HCT116 (cell line): ENCODE measurements at regions not wholly inside any gene's neighbourhood (a gene's known extent, or its start where the extent isn't known, plus 50 kb on each side); places are given as distances from the start of the nearest gene placed in this dataset.

Experiments
- ATAC-seq: fragments of 200-7000 bp; cut with Tn5 transposase; 2 replicates; pipeline ENCODE4 v1.9.1; 2020; ENCODE audit warnings: mild to moderate bottlenecking, moderate library complexity
- BruUV-seq: library from RNA; stranded (reverse); fragments of 400-500 nt; replicated peaks from 2 replicates; lab custom pipeline; 2021; lab: Mats Ljungman, UMichigan
- CTCF ChIA-PET: fragments of 300-600 bp; sonication (Branson Sonifier 250); formaldehyde crosslinking; loops from one replicate; lab custom pipeline; 2021; ENCODE audit warnings: antibody characterized with exemption; lab: Charles Lee
- POLR2A ChIA-PET: fragments of 300-600, 350-600 bp; sonication (Branson Sonifier 250); formaldehyde crosslinking; loops from one replicate; lab custom pipeline; 2021; ENCODE audit warnings: antibody characterized with exemption; lab: Charles Lee
- RAD21 ChIA-PET, 2 experiments: fragments of 300-600 bp; sonication (Branson Sonifier 250); formaldehyde crosslinking; loops; one replicate each; lab custom pipeline; 2023; ENCODE audit warnings: low total read pairs in 2 of 2; ENCODE audit not compliant: uncharacterized antibody in 2 of 2, unreplicated experiment in 2 of 2, low non-redundant PET in 1 of 2; lab: Charles Lee
- DNase-seq: peaks from one replicate; pipeline ENCODE4 v3.0.0-alpha.2; 2010; ENCODE audit warnings: low read depth, low spot score
- H2AFZ ChIP-seq: fragments of 200-600 bp; shearing (Covaris generic), sonication (generic); 2 replicates; pipeline ENCODE4 v1.6.1; 2017; ENCODE audit warnings: low read depth, mixed run types, mixed read lengths, antibody characterized with exemption, low read length; ENCODE audit not compliant: poor library complexity, severe bottlenecking
- H3K27ac ChIP-seq: 2 replicates; pipeline ENCODE4 v1.5.1; 2012; ENCODE audit warnings: low read depth, low read length
- H3K27me3 ChIP-seq: fragments of 200-600 bp; sonication (generic); 2 replicates; pipeline ENCODE4 v1.6.1; 2016; ENCODE audit warnings: mixed run types, low read length, mixed read lengths; ENCODE audit not compliant: insufficient read depth
- H3K36me3 ChIP-seq, 2 experiments: fragments of 200-500 bp in 1 of 2; fragments of 200-600 bp in 1 of 2; sonication (Bioruptor generic) in 1 of 2; sonication (generic) in 1 of 2; 2 replicates each; pipeline versions ENCODE4 v1.5.1 to v1.6.1; 2014 to 2016; ENCODE audit warnings: low read length in 2 of 2, inconsistent platforms in 1 of 2, mixed read lengths in 1 of 2, mixed run types in 1 of 2; ENCODE audit not compliant: insufficient read depth in 2 of 2, control insufficient read depth in 1 of 2
- H3K4me1 ChIP-seq, 2 experiments: fragments of 200-600 bp in 1 of 2; sonication (generic) in 1 of 2; 2 replicates each; pipeline versions ENCODE4 v1.5.1 to v1.6.1; 2012 to 2017; ENCODE audit warnings: low read length in 2 of 2, inconsistent platforms in 1 of 2, mild to moderate bottlenecking in 1 of 2, mixed read lengths in 1 of 2, mixed run types in 1 of 2, moderate library complexity in 1 of 2; ENCODE audit not compliant: insufficient read depth in 2 of 2, control insufficient read depth in 1 of 2
- H3K4me2 ChIP-seq: fragments of 200-600 bp; sonication (generic); 2 replicates; pipeline ENCODE4 v1.6.1; 2017; ENCODE audit warnings: mixed run types, low read length, mixed read lengths
- H3K4me3 ChIP-seq, 2 experiments: fragments of 200-600 bp in 1 of 2; sonication (generic) in 1 of 2; replicated peaks in 1 of 2; 2 replicates each; pipeline ENCODE4 v1.5.1; 2011 to 2016; ENCODE audit warnings: low read length in 2 of 2, control low read depth in 1 of 2, low read depth in 1 of 2, mild to moderate bottlenecking in 1 of 2, mixed read lengths in 1 of 2, mixed run types in 1 of 2
- H3K79me2 ChIP-seq: fragments of 200-600 bp; sonication (generic); 2 replicates; pipeline ENCODE4 v1.6.1; 2017; ENCODE audit warnings: mild to moderate bottlenecking, mixed run types, low read length, moderate library complexity, mixed read lengths; ENCODE audit not compliant: insufficient read depth
- H3K9ac ChIP-seq: fragments of 200-600 bp; sonication (generic); 2 replicates; pipeline ENCODE4 v1.6.1; 2016; ENCODE audit warnings: low read length, mixed read lengths
- H3K9me2 ChIP-seq: fragments of 200-600 bp; sonication (generic), shearing (Covaris generic); 2 replicates; pipeline ENCODE4 v1.6.1; 2017; ENCODE audit warnings: mixed run types, mild to moderate bottlenecking, moderate library complexity; ENCODE audit not compliant: insufficient read depth
- H3K9me3 ChIP-seq, 2 experiments: fragments of 200-500 bp in 1 of 2; fragments of 200-600 bp in 1 of 2; sonication (Bioruptor generic) in 1 of 2; sonication (generic) in 1 of 2; 2 replicates each; pipeline ENCODE4 v1.6.1; 2014 to 2017; ENCODE audit warnings: low read length in 2 of 2, mixed read lengths in 2 of 2, inconsistent platforms in 1 of 2, low read depth in 1 of 2, mild to moderate bottlenecking in 1 of 2, mixed run types in 1 of 2, moderate library complexity in 1 of 2; ENCODE audit not compliant: control insufficient read depth in 1 of 2, insufficient read depth in 1 of 2
- H4K20me1 ChIP-seq: fragments of 200-600 bp; sonication (generic), shearing (Covaris generic); 2 replicates; pipeline ENCODE4 v1.6.1; 2017; ENCODE audit warnings: mixed run types, mild to moderate bottlenecking, moderate library complexity; ENCODE audit not compliant: insufficient read depth
- CBX3 ChIP-seq: IDR thresholded peaks from 2 replicates; pipeline ENCODE4 v1.6.1; 2012; ENCODE audit warnings: low read depth
- CEBPB ChIP-seq: IDR thresholded peaks from 2 replicates; pipeline ENCODE4 v1.6.1; 2012; ENCODE audit warnings: low read depth
- EGR1 ChIP-seq: IDR thresholded peaks from 2 replicates; pipeline ENCODE4 v1.6.1; 2012; ENCODE audit warnings: low read depth
- ELF1 ChIP-seq: IDR thresholded peaks from 2 replicates; pipeline ENCODE4 v1.6.1; 2012; ENCODE audit warnings: low read depth, borderline replicate concordance
- JUND ChIP-seq: IDR thresholded peaks from 2 replicates; pipeline ENCODE4 v1.6.1; 2012
- POLR2A ChIP-seq: IDR thresholded peaks from 2 replicates; pipeline ENCODE4 v1.7.0; 2011; ENCODE audit warnings: borderline replicate concordance; ENCODE audit not compliant: insufficient read depth, insufficient read length; ENCODE audit errors: extremely low read depth
- RAD21 ChIP-seq: IDR thresholded peaks from 2 replicates; pipeline ENCODE4 v1.6.1; 2012; ENCODE audit warnings: low read depth, mild to moderate bottlenecking
- SP1 ChIP-seq: IDR thresholded peaks from 2 replicates; pipeline ENCODE4 v1.6.1; 2012; ENCODE audit warnings: low read depth
- TCF7L2 ChIP-seq: IDR thresholded peaks from 2 replicates; pipeline ENCODE4 v1.7.0; 2011; ENCODE audit warnings: borderline replicate concordance, inconsistent platforms; ENCODE audit not compliant: insufficient read depth, insufficient read length; ENCODE audit errors: extremely low read depth
- YY1 ChIP-seq: IDR thresholded peaks from 2 replicates; pipeline ENCODE4 v1.6.1; 2011; ENCODE audit warnings: low read length, low read depth, moderate library complexity, mild to moderate bottlenecking; ENCODE audit not compliant: insufficient replicate concordance; ENCODE audit errors: extremely low read depth
- ZNF274 ChIP-seq: fragments of 200-500 bp; sonication (Bioruptor generic); IDR thresholded peaks from 2 replicates; pipeline ENCODE4 v1.6.1; 2014; ENCODE audit warnings: mild to moderate bottlenecking, low read depth, low read length, inconsistent platforms
- intact Hi-C: fragments of 100-400 bp; cut with micrococcal nuclease; formaldehyde crosslinking; loops from 2 replicates; pipeline ENCODE4 v1.10.0; 2022
- TF ChIP-seq, protein P1 (sequence below), 3 experiments: fragments of 200-600 bp in 1 of 3; sonication (generic) in 1 of 3; IDR thresholded peaks in 2 of 3; conservative IDR thresholded peaks in 1 of 3; 2 replicates each; pipeline ENCODE4 v1.5.1; 2012 to 2017; ENCODE audit warnings: low read depth in 2 of 3, low read length in 2 of 3, antibody characterized with exemption in 1 of 3, borderline replicate concordance in 1 of 3, control low read depth in 1 of 3, mild to moderate bottlenecking in 1 of 3, mixed read lengths in 1 of 3, mixed run types in 1 of 3, moderate library complexity in 1 of 3; ENCODE audit not compliant: insufficient read depth in 1 of 3
- TF ChIP-seq, protein P2 (sequence below): IDR thresholded peaks from 2 replicates; pipeline ENCODE4 v1.6.1; 2012
- TF ChIP-seq, protein P3 (sequence below): IDR thresholded peaks from 2 replicates; pipeline ENCODE4 v1.6.1; 2012; ENCODE audit warnings: low read depth

DNA sequence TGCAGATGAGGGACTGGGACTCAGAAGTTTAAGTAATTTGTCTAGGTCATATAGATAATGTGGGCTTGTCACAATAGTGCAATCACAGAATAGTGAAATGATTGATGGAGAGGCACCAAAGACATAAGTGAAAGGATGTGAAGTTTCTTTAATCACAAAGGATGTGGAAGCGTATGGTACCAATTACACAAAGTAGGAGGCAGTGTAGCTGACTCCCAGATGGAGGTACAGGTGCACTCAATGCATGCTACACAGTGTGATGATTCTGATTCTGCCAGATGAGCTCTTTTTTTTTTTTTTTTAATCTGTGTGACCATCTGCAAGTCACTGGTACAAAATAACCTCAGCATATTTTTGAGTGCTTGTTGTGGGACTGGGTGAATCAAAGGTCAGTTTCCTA is 411.3 kb downstream of the SPRY1 start:
- H3K9me2 ChIP-seq: no peaks in the 10 kb centered on the region
- TF ChIP-seq, protein P1, sequence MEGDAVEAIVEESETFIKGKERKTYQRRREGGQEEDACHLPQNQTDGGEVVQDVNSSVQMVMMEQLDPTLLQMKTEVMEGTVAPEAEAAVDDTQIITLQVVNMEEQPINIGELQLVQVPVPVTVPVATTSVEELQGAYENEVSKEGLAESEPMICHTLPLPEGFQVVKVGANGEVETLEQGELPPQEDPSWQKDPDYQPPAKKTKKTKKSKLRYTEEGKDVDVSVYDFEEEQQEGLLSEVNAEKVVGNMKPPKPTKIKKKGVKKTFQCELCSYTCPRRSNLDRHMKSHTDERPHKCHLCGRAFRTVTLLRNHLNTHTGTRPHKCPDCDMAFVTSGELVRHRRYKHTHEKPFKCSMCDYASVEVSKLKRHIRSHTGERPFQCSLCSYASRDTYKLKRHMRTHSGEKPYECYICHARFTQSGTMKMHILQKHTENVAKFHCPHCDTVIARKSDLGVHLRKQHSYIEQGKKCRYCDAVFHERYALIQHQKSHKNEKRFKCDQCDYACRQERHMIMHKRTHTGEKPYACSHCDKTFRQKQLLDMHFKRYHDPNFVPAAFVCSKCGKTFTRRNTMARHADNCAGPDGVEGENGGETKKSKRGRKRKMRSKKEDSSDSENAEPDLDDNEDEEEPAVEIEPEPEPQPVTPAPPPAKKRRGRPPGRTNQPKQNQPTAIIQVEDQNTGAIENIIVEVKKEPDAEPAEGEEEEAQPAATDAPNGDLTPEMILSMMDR (IDR thresholded peaks at IDR 0.05 in 2 of 3, conservative IDR thresholded peaks at IDR 0.05 in 1 of 3; ENCODE audit: borderline replicate concordance in 1 of 3, insufficient read depth in 1 of 3, low read depth in 2 of 3, low read length in 2 of 3): no peak
- no peak for TF ChIP-seq YY1
- no peak for TF ChIP-seq EGR1
- TF ChIP-seq TCF7L2: no peak
- no peak for TF ChIP-seq SP1
- TF ChIP-seq, protein P2, sequence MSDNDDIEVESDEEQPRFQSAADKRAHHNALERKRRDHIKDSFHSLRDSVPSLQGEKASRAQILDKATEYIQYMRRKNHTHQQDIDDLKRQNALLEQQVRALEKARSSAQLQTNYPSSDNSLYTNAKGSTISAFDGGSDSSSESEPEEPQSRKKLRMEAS: no peak
- TF ChIP-seq, all 23 proteins: peak for 0
- Histone ChIP-seq H3K4me3 (no peak overlapping the region), H3K4me1 (no peaks in the 10 kb centered on the region), H2AFZ (no peak overlapping the region), H3K36me3 (no peaks in the 10 kb centered on the region), H4K20me1 (no peaks in the 10 kb centered on the region), H3K9ac (no peak overlapping the region), H3K9me3 (no peaks in the 10 kb centered on the region), H3K27me3 (no peaks in the 10 kb centered on the region), H3K27ac (no peak overlapping the region), H3K4me2 (no peak overlapping the region), H3K79me2 (no peaks in the 10 kb centered on the region)
- BruUV-seq: no TSS peak
- ChIA-PET RAD21 (no interaction called here), POLR2A (no interaction called here), CTCF (no interaction called here)
- intact Hi-C loops: no loop called here
- DNase-seq (no peak), ATAC-seq (no peak)

DNA sequence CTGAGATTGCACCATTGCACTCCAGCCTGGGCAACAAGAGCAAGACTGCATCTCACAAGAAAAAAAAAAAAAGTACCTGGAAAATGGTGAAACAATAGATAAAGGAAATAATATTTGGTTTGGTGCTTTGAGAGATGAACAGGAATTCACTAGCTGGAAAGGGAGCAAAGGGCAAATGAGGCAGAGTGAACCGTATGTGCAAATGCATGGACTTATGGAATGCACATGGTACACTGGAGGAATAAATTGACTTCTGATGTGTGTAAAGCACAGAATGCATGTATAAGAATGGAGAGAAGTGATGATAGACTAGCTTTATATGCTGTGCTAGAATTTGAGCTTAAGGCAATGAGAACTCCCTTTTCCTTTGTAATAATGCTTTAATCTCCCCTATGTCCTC is 413.3 kb downstream of the SPRY1 start:
- BruUV-seq: no TSS peak

More for the DNA sequence above, 413.3 kb downstream of the SPRY1 start:
- H3K4me3 ChIP-seq: no peak overlapping the region
- POLR2A ChIA-PET: no interaction called here
- H3K79me2 ChIP-seq: no peaks in the 10 kb centered on the region
- H3K4me2 ChIP-seq: no peak overlapping the region
- no peak overlapping the region for H3K27ac ChIP-seq
- H3K4me1 ChIP-seq: no peaks in the 10 kb centered on the region
- DNase-seq (no peak), ATAC-seq (no peak)
- no peaks in the 10 kb centered on the region for H4K20me1 ChIP-seq
- intact Hi-C loops: no loop called here
- TF ChIP-seq SP1: no peak
- TF ChIP-seq CEBPB: no peak
- TF ChIP-seq, protein P3, sequence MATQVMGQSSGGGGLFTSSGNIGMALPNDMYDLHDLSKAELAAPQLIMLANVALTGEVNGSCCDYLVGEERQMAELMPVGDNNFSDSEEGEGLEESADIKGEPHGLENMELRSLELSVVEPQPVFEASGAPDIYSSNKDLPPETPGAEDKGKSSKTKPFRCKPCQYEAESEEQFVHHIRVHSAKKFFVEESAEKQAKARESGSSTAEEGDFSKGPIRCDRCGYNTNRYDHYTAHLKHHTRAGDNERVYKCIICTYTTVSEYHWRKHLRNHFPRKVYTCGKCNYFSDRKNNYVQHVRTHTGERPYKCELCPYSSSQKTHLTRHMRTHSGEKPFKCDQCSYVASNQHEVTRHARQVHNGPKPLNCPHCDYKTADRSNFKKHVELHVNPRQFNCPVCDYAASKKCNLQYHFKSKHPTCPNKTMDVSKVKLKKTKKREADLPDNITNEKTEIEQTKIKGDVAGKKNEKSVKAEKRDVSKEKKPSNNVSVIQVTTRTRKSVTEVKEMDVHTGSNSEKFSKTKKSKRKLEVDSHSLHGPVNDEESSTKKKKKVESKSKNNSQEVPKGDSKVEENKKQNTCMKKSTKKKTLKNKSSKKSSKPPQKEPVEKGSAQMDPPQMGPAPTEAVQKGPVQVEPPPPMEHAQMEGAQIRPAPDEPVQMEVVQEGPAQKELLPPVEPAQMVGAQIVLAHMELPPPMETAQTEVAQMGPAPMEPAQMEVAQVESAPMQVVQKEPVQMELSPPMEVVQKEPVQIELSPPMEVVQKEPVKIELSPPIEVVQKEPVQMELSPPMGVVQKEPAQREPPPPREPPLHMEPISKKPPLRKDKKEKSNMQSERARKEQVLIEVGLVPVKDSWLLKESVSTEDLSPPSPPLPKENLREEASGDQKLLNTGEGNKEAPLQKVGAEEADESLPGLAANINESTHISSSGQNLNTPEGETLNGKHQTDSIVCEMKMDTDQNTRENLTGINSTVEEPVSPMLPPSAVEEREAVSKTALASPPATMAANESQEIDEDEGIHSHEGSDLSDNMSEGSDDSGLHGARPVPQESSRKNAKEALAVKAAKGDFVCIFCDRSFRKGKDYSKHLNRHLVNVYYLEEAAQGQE: no peak
- no peak for TF ChIP-seq ZNF274
- no peak for TF ChIP-seq JUND
- no peak for TF ChIP-seq RAD21
- TF ChIP-seq CBX3: no peak
- TF ChIP-seq ELF1: no peak
- TF ChIP-seq POLR2A: no peak
- no peaks in the 10 kb centered on the region for H3K9me2 ChIP-seq
- CTCF ChIA-PET: no interaction called here
- H3K27me3 ChIP-seq: no peaks in the 10 kb centered on the region
- no peak overlapping the region for H2AFZ ChIP-seq
- no peaks in the 10 kb centered on the region for H3K36me3 ChIP-seq
- RAD21 ChIA-PET: no interaction called here
- H3K9ac ChIP-seq: no peak overlapping the region
- H3K9me3 ChIP-seq: no peaks in the 10 kb centered on the region
